ENCODE measurements at regions not wholly inside any gene's neighbourhood (a gene's known extent, or its start where the extent isn't known, plus 50 kb on each side); places are given as distances from the start of the nearest gene placed in this dataset.

DNA sequence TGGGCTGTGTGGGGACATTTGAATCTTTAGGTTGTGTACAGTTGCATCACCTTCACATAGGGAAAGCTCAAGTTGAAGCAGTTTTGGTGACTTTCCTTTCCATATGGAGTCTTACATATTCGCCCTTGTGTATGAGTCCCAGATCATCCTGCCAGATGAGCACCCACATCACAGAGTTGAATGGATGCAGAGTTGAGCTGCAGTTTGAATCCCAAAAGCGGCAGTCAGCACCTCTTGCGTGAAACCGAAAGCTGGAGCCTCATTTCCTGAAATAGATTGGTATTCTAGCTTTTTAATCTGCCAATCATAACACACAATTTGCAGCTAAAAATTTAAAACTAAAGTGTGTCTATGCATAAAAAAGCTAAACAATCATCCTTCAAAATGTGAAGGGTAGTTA is 162.9 kb upstream of the DIPK2B start:
- Histone ChIP-seq H3K36me3 (ENCODE audit: control insufficient read depth in 2 of 2, extremely low read depth in 1 of 2, insufficient read depth in 2 of 2, low read length in 2 of 2) (no peaks in the 10 kb centered on the region), H3K9me1 (replicated peaks; ENCODE audit: control insufficient read depth, extremely low read depth, insufficient read depth, low read length) (no peaks in the 10 kb centered on the region), H4K20me1 (replicated peaks; ENCODE audit: control insufficient read depth, extremely low read depth, insufficient read depth, low read length) (no peaks in the 10 kb centered on the region), H3K4me1 (ENCODE audit: control insufficient read depth, extremely low read depth, insufficient read depth, low read length) (no peaks in the 10 kb centered on the region), H3K9me3 (replicated peaks; ENCODE audit: control insufficient read depth, insufficient read depth, low read length) (no peaks in the 10 kb centered on the region), H3K27ac (ENCODE audit: insufficient read depth, low read depth, low read length) (no peak overlapping the region), H2AFZ (ENCODE audit: low read depth, low read length) (no peak overlapping the region), H3K4me2 (ENCODE audit: insufficient read depth, low read length) (no peak overlapping the region), H3K27me3 (ENCODE audit: control insufficient read depth in 2 of 2, insufficient read depth in 2 of 2, low read length in 2 of 2) (no peaks in the 10 kb centered on the region), H3K9ac (replicated peaks; ENCODE audit: extremely low read depth, insufficient read depth, low read length) (no peak overlapping the region), H3K79me2 (ENCODE audit: control insufficient read depth, insufficient read depth, low read length) (no peaks in the 10 kb centered on the region), H3K4me3 (replicated peaks in 1 of 3; ENCODE audit: insufficient read depth in 1 of 3, low read depth in 1 of 3, low read length in 3 of 3) (no peak overlapping the region)
- no peak for DNase-seq (ENCODE audit: low read depth, low spot score)
- dilution Hi-C loops (cut with MboI; ENCODE audit: extremely low pct_ligation_motif_present, low sequenced_read_pairs), result no loop called here
- CTCF ChIA-PET, result no interaction called here
- no TSS peak for BruUV-seq (replicated peaks)
- TF ChIP-seq POLR2AphosphoS5 (IDR thresholded peaks at IDR 0.05; ENCODE audit: insufficient read depth, low read depth, low read length) (no peak), GATA2 (IDR thresholded peaks at IDR 0.05; ENCODE audit: insufficient read depth, insufficient read length, low read depth, low read length) (no peak), JUN (IDR thresholded peaks at IDR 0.05; ENCODE audit: borderline replicate concordance, insufficient read depth, insufficient read length, low read depth) (no peak), EZH2 (IDR thresholded peaks at IDR 0.05; ENCODE audit: borderline replicate concordance, low read depth, low read length, severe bottlenecking) (no peak), FOS (IDR thresholded peaks at IDR 0.05; ENCODE audit: borderline replicate concordance, insufficient read depth, low read length) (no peak), POLR2A (IDR thresholded peaks at IDR 0.05; ENCODE audit: low read depth, low read length) (no peak), MYC (IDR thresholded peaks at IDR 0.05; ENCODE audit: low read depth, low read length) (no peak), MAX (IDR thresholded peaks at IDR 0.05; ENCODE audit: insufficient read depth, insufficient read length) (no peak)
- intact Hi-C loops (cut with micrococcal nuclease), result no loop called here
- POLR2A ChIA-PET, result no interaction called here
- peak; percentile 49 for FAIRE-seq

DNA sequence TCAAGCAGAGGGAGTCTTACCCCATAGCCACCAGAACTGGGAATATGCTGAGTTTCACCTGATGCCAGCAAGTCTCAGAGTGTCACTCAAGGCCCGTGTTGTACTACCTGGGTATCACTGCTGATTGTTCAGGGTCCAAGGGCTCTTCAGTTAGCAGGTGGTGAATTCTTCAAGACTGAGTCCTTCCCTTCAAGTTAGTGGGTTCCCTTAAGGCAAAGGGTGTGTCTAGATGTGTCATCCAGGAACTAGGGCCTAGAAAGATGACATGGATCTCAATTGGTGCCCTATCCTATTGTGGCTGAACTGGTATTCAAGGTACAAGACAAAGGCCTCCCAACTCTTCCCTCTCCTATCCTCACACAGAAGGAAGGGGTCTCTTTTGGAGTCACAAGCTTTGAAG is 159.9 kb upstream of the DIPK2B start:
- FAIRE-seq (no peak), DNase-seq (ENCODE audit: low read depth, low spot score) (no peak)
- Histone ChIP-seq H3K9me1 (replicated peaks; ENCODE audit: control insufficient read depth, extremely low read depth, insufficient read depth, low read length) (no peaks in the 10 kb centered on the region), H3K27ac (ENCODE audit: insufficient read depth, low read depth, low read length) (no peak overlapping the region), H3K4me1 (ENCODE audit: control insufficient read depth, extremely low read depth, insufficient read depth, low read length) (no peaks in the 10 kb centered on the region), H4K20me1 (replicated peaks; ENCODE audit: control insufficient read depth, extremely low read depth, insufficient read depth, low read length) (no peaks in the 10 kb centered on the region), H3K9ac (replicated peaks; ENCODE audit: extremely low read depth, insufficient read depth, low read length) (no peak overlapping the region), H3K4me3 (replicated peaks in 1 of 3; ENCODE audit: insufficient read depth in 1 of 3, low read depth in 1 of 3, low read length in 3 of 3) (no peak overlapping the region), H3K4me2 (ENCODE audit: insufficient read depth, low read length) (no peak overlapping the region), H3K79me2 (ENCODE audit: control insufficient read depth, insufficient read depth, low read length) (no peaks in the 10 kb centered on the region), H3K27me3 (ENCODE audit: control insufficient read depth in 2 of 2, insufficient read depth in 2 of 2, low read length in 2 of 2) (no peaks in the 10 kb centered on the region), H3K36me3 (ENCODE audit: control insufficient read depth in 2 of 2, extremely low read depth in 1 of 2, insufficient read depth in 2 of 2, low read length in 2 of 2) (no peaks in the 10 kb centered on the region), H3K9me3 (replicated peaks; ENCODE audit: control insufficient read depth, insufficient read depth, low read length) (no peaks in the 10 kb centered on the region), H2AFZ (ENCODE audit: low read depth, low read length) (no peak overlapping the region)
- TF ChIP-seq MYC (IDR thresholded peaks at IDR 0.05; ENCODE audit: low read depth, low read length) (no peak), JUN (IDR thresholded peaks at IDR 0.05; ENCODE audit: borderline replicate concordance, insufficient read depth, insufficient read length, low read depth) (no peak), GATA2 (IDR thresholded peaks at IDR 0.05; ENCODE audit: insufficient read depth, insufficient read length, low read depth, low read length) (no peak), FOS (IDR thresholded peaks at IDR 0.05; ENCODE audit: borderline replicate concordance, insufficient read depth, low read length) (no peak), EZH2 (IDR thresholded peaks at IDR 0.05; ENCODE audit: borderline replicate concordance, low read depth, low read length, severe bottlenecking) (no peak), MAX (IDR thresholded peaks at IDR 0.05; ENCODE audit: insufficient read depth, insufficient read length) (no peak), POLR2AphosphoS5 (IDR thresholded peaks at IDR 0.05; ENCODE audit: insufficient read depth, low read depth, low read length) (no peak), POLR2A (IDR thresholded peaks at IDR 0.05; ENCODE audit: low read depth, low read length) (no peak)
- TF ChIP-seq, protein P1, sequence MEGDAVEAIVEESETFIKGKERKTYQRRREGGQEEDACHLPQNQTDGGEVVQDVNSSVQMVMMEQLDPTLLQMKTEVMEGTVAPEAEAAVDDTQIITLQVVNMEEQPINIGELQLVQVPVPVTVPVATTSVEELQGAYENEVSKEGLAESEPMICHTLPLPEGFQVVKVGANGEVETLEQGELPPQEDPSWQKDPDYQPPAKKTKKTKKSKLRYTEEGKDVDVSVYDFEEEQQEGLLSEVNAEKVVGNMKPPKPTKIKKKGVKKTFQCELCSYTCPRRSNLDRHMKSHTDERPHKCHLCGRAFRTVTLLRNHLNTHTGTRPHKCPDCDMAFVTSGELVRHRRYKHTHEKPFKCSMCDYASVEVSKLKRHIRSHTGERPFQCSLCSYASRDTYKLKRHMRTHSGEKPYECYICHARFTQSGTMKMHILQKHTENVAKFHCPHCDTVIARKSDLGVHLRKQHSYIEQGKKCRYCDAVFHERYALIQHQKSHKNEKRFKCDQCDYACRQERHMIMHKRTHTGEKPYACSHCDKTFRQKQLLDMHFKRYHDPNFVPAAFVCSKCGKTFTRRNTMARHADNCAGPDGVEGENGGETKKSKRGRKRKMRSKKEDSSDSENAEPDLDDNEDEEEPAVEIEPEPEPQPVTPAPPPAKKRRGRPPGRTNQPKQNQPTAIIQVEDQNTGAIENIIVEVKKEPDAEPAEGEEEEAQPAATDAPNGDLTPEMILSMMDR (IDR thresholded peaks at IDR 0.05; ENCODE audit: extremely low read depth in 1 of 2, insufficient read depth in 1 of 2, low read depth in 1 of 2, low read length in 2 of 2), result no peak
- POLR2A ChIA-PET, result no interaction called here
- CTCF ChIA-PET, result no interaction called here
- intact Hi-C loops (cut with micrococcal nuclease) (no loop called here), dilution Hi-C loops (cut with MboI; ENCODE audit: extremely low pct_ligation_motif_present, low sequenced_read_pairs) (no loop called here)
- no TSS peak for BruUV-seq (replicated peaks)
